HG03135 (cell line): ENCODE measurements at regions not wholly inside any gene's neighbourhood (a gene's known extent, or its start where the extent isn't known, plus 50 kb on each side); places are given as distances from the start of the nearest gene placed in this dataset.
A peak's percentile ranks its signal among the peaks of the same experiment; 100 is the strongest.
"Not testable (repeated sequence)": the region's sequence is repeated elsewhere in the genome, so short reads cannot be mapped to it uniquely, and the experiment has no call there.

Experiments
- ATAC-seq: cut with Tn5 transposase; IDR thresholded peaks from one replicate; pipeline ENCODE4 v1.9.1; 2021; ENCODE audit warnings: mild to moderate bottlenecking, moderate library complexity; ENCODE audit not compliant: unreplicated experiment

DNA sequence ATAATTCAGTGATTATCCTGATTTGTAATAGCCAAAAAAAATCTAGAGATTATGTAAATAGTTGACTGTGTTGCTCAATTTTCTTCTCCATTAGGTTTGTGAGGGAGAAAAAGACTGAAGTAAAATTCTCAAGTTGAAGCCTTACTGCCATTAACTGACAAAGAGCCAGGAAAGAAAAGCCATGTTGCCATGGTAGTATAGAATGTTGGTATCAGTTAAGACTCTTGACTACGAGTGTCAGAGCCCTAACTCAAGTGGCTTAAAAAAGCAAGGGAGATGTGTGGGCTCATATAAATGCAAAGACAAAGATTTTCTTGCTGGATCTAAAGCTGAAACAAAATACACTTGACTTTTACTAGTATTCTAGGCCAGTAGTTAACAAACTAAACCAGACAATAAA, 571.7 kb downstream of the KCTD16 start:
- ATAC-seq = no peak

DNA sequence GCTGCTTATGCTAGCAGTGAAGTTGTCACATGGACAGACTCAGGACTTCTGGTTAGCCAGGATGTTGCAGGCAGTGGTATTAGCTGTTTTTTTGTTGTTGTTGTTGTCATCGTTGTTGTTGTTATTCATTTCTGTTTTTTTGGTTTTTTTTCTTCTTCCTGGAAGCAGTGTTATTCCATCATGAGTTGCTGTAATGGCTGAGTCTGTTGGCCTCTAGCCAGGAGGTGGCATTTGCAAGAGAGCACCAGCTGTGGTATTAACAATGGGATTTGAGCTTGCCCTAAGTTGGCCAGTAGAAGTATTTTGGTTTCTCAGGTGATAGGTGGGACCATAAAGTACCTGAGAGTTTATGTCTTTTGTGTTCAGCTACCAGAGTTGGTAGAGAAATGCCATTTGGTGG, 561.1 kb downstream of the KCTD16 start:
- no peak for ATAC-seq

DNA sequence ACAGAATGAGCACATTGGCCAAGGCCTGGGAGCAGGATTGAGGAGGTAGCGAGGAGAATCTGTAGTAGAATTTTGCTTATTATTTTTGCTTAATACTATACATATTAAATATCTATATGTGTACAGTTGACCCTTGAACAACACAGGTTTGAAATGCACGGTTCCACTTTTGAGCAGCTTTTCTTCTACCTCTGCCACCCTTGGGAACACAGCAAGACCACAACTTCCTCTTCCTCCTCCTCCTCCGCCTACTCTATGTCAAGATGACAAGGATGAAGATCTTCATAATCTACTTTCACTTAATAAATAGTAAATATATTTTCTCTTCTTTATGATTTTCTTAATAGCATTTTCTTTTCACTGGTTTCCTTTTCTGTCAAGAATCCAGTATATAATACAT, 541.4 kb downstream of the KCTD16 start:
- ATAC-seq = peak; percentile 89

DNA sequence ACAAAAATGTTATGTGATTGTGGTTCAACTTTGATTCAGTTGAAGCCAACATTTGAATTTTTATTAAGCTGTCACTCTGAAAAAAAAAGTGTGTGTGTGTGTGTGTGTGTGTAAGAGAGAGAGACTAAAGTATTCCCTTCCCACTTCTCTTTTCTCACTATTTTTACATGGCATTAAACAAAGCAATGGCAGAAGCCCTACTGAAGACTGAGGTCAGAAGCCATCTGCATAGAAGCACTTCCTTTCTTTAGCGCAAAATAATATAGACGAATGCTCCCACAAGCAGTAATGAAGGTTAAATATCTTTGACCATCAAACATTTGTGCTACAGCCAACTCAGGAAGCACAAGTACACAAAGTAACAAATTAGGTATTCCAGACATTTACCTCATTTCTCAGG, 540.5 kb downstream of the KCTD16 start:
- ATAC-seq = no peak

DNA sequence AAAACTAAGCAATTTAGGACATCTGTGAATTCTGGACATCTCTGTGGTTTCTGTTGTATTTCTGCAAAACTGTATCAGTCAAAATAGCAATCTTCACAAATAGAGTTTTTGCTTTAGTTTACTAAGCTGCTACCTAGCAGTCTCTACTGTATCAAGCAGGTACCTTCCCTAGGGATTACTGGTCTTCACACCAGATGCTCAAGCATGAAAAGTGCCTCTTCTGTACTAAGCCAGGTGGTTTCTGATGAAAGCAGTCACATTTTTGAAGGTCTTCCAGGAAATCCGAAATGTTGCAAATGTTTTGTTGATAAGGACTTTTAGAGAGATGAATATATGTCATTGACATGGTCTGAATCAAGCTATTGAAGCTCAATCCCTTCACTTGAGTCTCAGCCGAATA, 540.0 kb downstream of the KCTD16 start:
- peak; percentile 58 for ATAC-seq

DNA sequence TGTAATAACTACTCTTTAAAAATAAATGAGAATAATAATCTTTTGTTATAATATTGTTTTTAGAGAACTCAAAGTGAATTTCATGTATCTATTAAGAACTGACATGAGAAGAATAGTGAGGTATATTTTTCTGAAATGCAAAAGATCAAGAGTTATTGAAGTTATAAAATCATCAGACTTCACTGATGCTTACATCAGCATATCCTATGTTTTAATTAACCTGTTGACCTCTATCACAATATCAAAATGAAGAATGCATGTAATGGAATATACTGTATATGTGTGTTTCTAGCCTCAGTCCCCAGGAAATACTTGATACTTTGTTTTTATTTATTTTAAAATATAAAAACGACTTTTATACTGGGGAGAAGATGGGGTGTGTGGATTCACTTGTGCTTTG, 533.1 kb downstream of the KCTD16 start:
- ATAC-seq = no peak

DNA sequence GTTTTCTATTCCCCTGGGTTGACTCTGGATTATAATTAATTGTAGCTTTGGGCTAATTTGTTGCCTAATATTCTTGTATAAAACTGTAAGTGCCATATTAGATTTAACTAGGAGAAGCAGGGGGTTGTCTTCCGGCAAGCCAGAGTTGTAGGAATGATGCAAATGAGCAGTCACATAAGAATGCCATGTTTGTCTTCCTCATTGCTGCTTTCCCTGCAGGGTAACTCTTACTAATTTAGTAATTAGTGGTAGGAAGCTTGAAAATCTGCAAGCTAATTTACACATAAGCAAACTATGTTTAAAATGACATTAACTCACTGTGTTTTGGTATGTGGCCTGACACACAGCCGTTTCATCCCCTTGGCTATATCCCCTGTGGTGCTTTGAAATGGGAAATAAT, 527.8 kb downstream of the KCTD16 start:
- ATAC-seq = no peak

DNA sequence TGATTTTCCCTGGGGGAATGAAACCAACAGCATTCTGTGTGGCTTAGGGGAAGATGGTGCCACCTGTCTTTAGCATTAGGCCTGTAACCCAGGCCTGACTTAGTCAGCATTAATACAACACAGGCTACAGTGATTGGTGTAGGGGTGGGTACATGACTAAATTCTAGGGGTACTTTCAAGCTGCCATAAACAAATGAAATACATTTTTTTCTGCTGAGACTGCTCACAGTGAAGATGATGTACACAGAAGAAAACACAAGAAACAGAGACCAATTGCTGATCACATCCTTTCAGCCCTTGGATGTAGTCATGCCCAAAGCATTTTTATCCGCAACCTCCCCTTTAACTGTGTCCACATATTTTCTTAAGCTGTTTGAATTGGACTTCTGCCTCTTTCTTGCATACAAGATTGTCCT, 527.2 kb downstream of the KCTD16 start:
- ATAC-seq = no peak

DNA sequence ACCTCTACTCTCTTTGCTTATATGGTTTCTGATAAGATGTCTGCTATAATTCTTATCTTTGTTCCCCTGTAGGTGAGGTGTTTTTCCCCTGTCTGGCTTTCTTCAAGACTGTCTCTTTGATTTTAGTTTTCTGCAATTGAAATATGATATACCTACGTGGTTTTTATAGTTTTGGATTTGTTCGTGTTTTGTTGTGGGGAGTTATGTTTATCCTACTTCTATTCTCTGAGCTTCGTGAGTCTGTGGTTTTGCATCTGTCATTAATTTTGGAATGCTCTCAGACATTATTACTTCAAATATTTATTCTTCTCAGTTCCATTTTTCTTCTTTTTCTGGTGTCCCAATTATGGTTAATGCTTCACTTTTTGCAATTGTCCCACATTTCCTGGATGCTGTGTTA, 521.3 kb downstream of the KCTD16 start:
- no peak for ATAC-seq

DNA sequence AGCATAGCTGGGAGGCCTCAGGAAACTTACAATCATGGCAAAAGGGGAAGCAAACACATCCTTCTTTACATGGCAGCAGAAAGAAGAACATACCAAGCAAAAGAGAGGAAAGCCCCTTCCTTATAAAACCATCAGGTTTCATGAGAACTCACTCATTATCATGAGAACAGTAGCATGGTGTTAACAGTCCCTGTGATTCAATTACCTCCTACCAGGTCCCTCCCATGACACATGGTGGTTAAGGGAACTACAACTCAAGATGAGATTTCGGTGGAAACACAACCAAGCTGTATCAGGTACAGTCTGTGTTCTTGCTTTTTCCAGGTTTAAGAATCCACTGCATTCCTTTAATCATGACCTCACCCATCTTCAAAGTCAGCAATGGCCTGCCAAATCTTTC, 514.2 kb downstream of the KCTD16 start:
- no peak for ATAC-seq

DNA sequence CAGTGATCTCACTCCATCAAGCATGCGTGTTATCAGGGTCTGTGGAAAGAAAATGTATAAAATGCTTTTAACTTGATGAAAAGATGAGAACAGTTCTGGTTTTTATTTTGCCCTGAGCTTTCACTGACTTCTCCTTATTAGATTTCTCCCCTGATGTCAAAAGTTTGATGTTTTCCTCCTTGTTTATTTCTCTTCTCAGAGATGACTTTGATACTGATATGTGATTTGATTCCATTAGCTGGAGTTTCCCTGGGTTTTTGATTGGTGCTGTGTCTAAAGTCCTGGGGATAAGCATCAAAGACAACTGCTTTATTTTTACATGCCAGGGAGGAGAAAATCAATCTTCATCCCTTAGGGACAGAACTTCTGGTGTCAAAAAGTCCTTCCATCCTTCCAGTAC, 510.0 kb downstream of the KCTD16 start:
- ATAC-seq = no peak

DNA sequence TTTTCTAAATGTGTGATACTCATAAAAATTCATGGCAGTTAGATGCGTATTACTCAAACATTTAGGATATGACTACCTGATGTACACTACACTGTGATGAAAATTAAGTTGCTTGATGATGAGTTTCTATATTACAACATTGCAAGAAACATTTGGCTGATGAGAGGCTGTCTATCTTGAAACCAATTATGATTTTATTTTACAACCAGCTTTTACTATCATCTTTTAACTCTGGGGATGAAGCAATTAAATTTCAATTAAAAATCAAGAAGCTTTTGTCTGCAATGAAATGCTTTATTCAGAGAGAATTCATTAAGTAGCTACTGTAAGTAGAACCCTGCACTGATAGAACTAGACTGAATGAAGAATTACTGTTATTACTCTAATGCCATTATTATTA, 500.4 kb downstream of the KCTD16 start:
- no peak for ATAC-seq

DNA sequence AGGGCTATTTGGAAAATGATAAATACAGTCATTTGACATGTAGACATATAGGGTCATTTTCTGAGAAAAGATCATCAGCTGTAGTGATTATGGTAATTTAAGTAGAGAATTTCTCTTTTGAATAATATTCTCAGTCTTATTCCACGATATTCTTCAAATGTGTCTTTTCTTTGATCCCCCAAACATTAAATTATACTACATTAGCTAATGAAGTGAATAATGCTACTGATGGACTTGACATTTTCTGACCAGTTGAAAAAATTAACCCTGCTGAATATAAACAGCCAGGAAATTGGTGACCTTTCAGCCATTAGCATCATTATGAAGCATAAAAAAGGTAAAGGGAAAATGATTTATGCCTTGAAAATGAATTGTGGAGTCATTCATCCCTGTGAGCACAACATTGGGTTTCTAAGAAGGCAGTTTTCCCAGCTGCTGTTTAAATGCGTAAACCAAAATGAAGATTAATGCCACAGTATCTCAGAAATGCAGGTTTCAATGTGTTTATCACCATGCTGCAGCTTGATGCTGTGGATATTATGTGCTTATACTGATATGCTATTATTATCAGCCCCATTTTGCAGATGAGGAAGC, 489.1 kb downstream of the KCTD16 start:
- no peak for ATAC-seq

DNA sequence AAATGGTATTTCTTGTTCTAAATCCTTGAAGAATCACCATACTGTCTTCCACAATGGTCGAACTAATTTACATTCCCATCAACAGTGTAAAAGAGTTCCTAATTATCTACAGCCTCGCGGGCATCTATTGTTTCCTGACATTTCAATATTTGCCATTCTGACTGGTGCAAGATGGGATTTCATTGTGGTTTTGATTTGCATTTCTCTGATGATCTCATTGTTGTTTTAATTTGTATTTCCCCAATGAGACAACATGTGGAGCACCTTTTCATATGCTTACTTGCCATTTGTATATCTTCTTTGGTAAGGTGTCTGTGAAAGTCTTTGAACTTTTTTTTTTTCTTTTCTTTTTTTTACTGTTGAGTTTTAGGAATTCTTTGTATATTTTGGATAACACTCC, 473.6 kb downstream of the KCTD16 start:
- ATAC-seq = no peak

DNA sequence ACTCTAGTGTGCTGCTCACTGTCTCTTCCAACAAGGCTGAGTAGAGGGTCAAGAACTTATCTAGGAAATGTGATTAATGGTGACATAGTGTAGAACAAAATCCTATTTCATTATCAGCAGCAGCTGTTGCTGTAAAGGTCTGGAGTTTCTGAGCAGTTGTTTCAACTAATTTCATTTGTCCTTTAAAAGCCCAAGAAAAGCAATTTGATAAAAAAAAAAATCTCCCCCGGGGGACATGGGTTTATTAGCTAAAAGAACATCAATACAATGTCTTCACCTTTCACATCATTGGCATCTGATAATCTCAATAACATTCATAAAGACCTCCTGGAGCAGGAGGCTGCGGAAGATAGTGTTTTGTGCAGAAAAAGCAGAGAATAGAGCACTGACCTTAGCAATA, 468.1 kb downstream of the KCTD16 start:
- ATAC-seq = no peak

DNA sequence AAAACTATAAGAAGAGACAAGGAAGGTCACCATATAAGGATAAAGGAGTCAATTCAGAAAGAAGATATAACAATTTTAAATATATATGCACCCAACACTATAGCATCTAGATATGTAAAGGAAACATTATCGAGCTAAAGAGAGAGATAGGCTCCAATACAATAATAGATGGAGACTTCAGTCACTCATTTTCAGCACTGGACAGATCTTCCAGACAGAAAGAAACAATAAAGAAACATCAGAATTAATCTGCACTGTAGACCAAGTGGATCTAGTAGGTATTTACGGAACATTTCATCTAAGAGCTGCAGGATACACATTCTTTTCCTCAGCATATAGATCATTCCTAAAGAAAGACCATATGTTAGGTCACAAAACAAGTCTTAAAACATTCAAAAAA, 463.5 kb downstream of the KCTD16 start:
- ATAC-seq = no peak

DNA sequence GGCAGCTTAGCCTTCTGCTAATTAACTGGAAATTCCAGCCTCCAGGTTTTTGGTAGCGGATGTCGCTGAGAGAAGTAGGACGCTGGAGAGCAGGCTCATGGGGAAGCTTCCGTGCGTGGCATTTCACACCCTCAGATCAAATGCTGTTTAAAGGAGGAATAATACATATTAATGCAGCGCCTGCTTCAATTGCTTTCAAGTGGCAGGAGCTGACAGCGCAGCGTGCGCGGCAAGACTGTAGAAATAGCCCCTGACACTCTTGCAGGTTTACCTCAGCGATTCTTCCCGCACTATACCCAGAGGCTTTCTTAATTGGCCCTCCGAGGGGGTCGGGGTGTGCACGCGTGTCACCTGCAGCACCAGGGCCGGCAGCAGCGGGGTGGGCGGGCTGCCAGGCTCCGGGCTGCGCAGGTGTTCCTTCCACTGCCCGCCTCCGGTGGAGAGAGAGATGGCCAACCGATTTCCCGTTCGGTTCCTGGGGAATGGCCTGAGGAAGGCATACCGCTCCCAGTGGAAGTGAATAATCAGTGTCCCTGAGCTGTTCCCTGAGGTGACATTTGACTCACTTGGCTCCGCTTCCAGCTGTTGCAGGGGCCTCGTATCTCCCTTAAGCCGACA, 427.9 kb downstream of the KCTD16 start:
- ATAC-seq = no peak

DNA sequence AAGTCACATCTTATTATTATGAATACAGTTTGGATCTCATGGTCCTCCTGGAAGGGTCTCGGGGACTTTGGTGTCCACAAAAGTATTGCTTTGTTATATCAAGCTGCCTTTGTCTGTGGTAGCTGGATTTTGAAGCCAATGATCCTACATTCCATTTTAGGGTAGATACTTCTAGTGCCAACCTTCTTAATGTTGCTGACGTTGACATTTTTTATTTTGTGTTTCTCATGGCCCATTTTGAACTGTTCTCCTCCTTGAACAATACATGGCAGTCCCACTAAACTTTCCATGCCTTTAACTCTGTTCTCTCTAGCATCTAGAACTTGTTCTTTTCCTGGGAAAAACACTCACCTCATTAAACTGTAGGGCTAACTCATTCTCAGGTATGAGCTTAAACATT, 425.8 kb downstream of the KCTD16 start:
- ATAC-seq = no peak

DNA sequence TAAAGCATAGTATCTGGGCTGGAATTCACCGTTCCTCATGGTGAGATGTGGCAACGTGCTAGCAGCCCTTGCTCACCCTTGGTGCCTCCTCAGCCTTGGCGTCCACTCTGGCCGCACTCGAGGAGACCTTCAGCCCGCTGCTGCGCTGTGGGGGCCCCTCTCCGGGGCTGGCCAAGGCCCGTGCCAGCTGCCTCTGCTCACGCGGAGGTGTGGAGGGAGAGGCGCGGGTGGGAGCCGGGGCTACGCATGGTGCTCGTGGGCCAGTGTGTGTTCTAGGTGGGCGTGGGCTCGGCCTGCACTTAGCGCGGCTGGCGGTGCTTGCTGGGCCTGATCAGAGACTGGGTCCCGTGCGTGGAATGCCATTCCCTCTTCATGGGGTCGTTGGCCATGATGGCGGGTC, 424.2 kb downstream of the KCTD16 start:
- ATAC-seq = no peak

DNA sequence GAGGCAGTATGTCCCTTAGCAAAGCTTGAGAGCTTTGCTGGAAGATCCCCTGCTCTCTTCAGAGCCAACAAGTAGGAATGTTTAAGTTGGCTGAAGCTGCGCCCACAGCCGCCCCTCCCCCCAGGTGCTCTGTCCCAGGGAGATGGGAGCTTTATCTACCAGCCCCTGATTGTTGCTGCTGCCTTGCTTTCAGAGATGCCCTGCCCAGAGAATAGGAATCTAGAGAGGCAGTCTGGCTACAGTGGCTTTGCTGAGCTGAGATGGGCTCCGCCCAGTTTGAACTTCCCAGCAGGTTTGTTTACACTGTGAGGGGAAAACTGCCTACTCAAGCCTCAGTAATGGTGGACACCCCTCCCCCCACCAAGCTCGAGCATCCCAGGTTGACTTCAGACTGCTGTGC, 423.6 kb downstream of the KCTD16 start:
- not testable (repeated sequence) for ATAC-seq

DNA sequence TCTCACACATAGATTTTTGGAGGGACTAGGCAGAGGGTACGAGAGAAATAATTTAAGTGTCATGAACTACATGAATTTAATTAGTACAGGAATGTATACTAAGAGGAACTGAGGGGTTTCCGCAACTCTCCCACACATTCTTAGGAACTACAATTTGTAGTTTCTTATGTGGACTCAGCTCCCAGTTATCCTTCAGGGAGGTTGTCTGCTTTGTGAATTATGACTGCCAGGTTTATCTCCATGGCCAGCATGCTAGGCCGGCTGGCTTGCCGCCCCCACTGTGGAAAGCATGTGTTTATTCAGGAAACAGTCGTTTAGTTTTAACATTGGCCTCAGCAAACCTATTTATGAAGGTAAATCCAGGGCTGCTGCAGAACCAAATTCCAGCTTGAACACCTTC, 415.0 kb downstream of the KCTD16 start:
- no peak for ATAC-seq

DNA sequence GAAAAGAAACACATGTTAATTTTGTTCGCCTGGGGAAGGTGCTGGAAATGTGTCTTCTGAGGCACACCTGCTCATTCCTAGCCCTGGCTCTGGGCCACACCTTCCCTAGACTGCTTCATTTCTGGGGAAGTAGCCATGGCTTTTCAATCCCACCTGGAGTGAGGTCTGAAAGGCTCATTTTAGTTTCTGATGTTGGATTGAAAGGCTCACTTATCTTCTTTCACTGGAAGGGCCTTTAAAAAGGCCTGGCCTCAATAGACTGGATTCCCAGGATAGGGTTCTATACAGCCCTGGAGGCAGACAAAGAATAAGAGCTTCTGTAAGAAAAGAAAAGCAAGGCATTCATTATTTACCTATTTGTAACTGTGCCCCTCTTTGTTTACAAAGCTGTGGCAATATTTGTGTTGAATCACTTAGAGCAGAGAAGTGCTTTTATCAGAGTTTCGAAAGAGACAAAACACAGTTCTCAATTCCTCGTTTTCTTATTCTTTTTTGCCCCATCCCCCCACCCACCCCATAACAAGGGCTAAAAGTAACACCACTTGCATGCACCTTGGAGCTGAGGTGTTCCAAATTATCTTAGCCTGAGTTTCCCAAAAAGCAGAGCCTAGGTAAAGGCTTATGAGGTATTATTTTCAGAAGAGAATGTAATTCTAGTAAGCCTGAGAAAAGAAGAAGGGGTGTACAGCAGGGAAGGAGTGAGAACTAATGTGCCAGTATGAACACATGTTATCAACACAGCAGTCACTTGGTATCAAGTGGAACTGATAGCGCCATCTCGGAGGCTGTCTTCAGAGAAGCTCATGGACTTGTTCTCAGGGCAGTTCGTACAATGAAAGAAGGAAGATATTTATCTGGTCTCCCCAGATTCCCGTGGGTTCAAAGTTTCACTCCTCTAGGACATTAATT, 413.1 kb downstream of the KCTD16 start:
- ATAC-seq = no peak
